ENCODE measurements at regions not wholly inside any gene's neighbourhood (a gene's known extent, or its start where the extent isn't known, plus 50 kb on each side); places are given as distances from the start of the nearest gene placed in this dataset.

DNA sequence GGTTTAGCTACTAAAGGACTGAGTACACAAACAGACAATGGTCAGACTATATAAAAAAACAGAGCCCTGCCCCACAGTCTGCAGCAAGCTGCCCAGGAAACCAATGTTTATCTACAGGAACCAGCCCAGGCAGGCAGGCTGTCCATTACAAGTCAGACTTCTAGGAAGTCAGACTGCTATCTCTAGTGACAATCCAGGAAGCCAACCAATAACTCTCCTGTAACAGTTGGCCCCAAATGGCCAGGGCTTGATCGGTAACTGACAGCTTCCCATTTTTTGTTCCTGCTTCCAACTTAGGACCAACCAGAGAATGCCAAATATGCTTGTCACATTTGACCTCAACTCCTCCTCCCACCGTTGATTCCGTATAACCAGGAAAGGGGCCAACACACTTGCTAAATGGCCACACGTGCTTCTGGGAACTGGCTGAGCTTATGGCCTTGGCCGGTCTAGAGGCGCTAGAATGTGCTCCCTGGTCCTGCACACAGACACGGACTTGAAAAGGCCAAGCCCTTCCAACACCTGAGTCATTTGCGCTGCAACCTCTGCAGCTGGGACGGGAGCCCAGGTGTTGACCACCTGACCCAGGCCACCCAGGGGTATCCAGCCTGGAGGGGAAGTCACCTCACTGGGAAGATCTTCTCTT is 79.6 kb upstream of the CDK20 start:
- TF ChIP-seq, protein P1, sequence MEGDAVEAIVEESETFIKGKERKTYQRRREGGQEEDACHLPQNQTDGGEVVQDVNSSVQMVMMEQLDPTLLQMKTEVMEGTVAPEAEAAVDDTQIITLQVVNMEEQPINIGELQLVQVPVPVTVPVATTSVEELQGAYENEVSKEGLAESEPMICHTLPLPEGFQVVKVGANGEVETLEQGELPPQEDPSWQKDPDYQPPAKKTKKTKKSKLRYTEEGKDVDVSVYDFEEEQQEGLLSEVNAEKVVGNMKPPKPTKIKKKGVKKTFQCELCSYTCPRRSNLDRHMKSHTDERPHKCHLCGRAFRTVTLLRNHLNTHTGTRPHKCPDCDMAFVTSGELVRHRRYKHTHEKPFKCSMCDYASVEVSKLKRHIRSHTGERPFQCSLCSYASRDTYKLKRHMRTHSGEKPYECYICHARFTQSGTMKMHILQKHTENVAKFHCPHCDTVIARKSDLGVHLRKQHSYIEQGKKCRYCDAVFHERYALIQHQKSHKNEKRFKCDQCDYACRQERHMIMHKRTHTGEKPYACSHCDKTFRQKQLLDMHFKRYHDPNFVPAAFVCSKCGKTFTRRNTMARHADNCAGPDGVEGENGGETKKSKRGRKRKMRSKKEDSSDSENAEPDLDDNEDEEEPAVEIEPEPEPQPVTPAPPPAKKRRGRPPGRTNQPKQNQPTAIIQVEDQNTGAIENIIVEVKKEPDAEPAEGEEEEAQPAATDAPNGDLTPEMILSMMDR (IDR thresholded peaks at IDR 0.05 in 4 of 5, conservative IDR thresholded peaks at IDR 0.05 in 1 of 5) = no peak
- TF ChIP-seq POLR2A (IDR thresholded peaks at IDR 0.05) = no peak
